ENCODE measurements at regions not wholly inside any gene's neighbourhood (a gene's known extent, or its start where the extent isn't known, plus 50 kb on each side); places are given as distances from the start of the nearest gene placed in this dataset.

- H3K36me3 ChIP-seq (replicated peaks in 1 of 2) = no peaks in the 10 kb centered on the region
- DNase-seq = no peak
- no peak overlapping the region for H3K27ac ChIP-seq
- H3K27me3 ChIP-seq = no peaks in the 10 kb centered on the region
- WGBS, 4 donors = 65 to 87% (median 72%) methylated on average over 1 of the region's 1 CpG
- intact Hi-C loops (cut with DNase I) = no loop called here
- no peaks in the 10 kb centered on the region for H3K9me3 ChIP-seq (replicated peaks in 1 of 3)
- no peaks in the 10 kb centered on the region for H3K4me1 ChIP-seq (replicated peaks in 1 of 2)
- TF ChIP-seq CTCF (IDR thresholded peaks at IDR 0.05) = no peak
- TF ChIP-seq POLR2A (IDR thresholded peaks at IDR 0.05) = no peak
- no peak overlapping the region for H3K4me3 ChIP-seq
Measured at GRCh38 chr4:110395421-110395820, 80.5 kb upstream of the ENPEP start.

- Histone ChIP-seq H3K9me3 (replicated peaks in 1 of 3) (no peaks in the 10 kb centered on the region), H3K36me3 (replicated peaks in 1 of 2) (no peaks in the 10 kb centered on the region), H3K27ac (no peak overlapping the region), H3K4me1 (replicated peaks in 1 of 2) (no peaks in the 10 kb centered on the region), H3K27me3 (no peaks in the 10 kb centered on the region), H3K4me3 (no peak overlapping the region)
- TF ChIP-seq CTCF (IDR thresholded peaks at IDR 0.05) (no peak), POLR2A (IDR thresholded peaks at IDR 0.05) (no peak)
- DNase-seq = no peak
- intact Hi-C loops (cut with DNase I) = no loop called here
Measured at GRCh38 chr4:110394871-110395270, 81.1 kb upstream of the ENPEP start.

GRCh38 chr4:110381784-110382183 lies 94.2 kb upstream of the ENPEP start:
- Histone ChIP-seq H3K4me3 (no peak overlapping the region), H3K4me1 (replicated peaks in 1 of 2) (no peaks in the 10 kb centered on the region)
- TF ChIP-seq POLR2A (IDR thresholded peaks at IDR 0.05) (no peak), CTCF (IDR thresholded peaks at IDR 0.05) (no peak)

GRCh38 chr4:110372485-110372884 lies 103.5 kb upstream of the ENPEP start:
- no peaks in the 10 kb centered on the region for H3K27me3 ChIP-seq
- TF ChIP-seq POLR2A (IDR thresholded peaks at IDR 0.05) (no peak), CTCF (IDR thresholded peaks at IDR 0.05) (no peak)
- WGBS, 4 donors = 55 to 72% (median 58%) methylated on average over 2 of the region's 2 CpGs
- H3K9me3 ChIP-seq (replicated peaks in 1 of 3) = no peaks in the 10 kb centered on the region
- no peak overlapping the region for H3K4me3 ChIP-seq
- no peak overlapping the region for H3K27ac ChIP-seq
- no peak for DNase-seq
- no peaks in the 10 kb centered on the region for H3K4me1 ChIP-seq (replicated peaks in 1 of 2)
- H3K36me3 ChIP-seq (replicated peaks in 1 of 2) = no peaks in the 10 kb centered on the region
- intact Hi-C loops (cut with DNase I) = no loop called here

More at GRCh38 chr4:110381784-110382183, 94.2 kb upstream of the ENPEP start:
- Histone ChIP-seq H3K27ac (no peak overlapping the region), H3K36me3 (replicated peaks in 1 of 2) (no peaks in the 10 kb centered on the region), H3K9me3 (replicated peaks in 1 of 3) (no peaks in the 10 kb centered on the region), H3K27me3 (no peaks in the 10 kb centered on the region)
- no peak for DNase-seq
- intact Hi-C loops (cut with DNase I) = no loop called here
